Kasumi-1 (cell line): ENCODE measurements at regions not wholly inside any gene's neighbourhood (a gene's known extent, or its start where the extent isn't known, plus 50 kb on each side); places are given as distances from the start of the nearest gene placed in this dataset.
"Not testable (repeated sequence)": the region's sequence is repeated elsewhere in the genome, so short reads cannot be mapped to it uniquely, and the experiment has no call there.

Experiments used
- DNase-seq, 2 experiments: peaks; one replicate each; lab custom pipeline; 2025; lab: John Stamatoyannopoulos, UW

DNA sequence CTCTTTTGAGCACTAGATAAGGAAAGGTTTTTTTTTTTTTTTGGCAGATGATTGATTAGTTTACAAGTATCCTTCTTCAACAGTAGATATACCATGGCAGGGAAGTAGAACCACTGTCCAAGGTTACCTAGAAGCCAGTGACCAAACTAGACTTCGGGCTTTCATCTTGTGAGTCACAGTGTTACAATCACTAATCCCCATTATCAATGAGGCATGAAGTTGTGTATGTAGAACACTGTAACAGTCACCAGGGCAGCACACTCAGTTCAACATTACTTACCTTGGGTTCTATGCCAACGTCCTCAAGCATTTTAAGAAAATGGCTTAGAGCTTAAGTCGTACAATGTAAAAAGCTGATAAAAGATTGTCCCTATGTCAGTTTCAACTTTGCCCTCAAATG lies 430.9 kb downstream of the ETS1 start:
- DNase-seq = no peak

DNA sequence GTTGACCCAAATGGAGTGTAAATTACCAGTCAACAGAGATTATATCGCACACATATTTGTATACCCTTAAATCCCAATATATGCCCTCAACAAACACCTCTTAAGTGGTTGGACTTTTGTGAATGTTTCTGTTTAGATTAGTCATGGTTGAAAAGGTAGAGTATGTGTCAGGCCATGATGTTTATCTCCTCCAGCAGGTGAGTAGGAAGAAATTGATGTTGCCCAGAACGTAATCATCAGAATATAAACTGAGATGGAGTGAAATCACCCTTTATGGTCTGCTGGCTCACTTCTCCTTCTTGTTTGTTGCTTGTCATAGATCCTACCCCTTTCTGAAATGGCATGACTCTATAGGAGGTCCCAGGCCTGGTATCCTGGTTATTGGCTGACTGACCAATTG lies 431.8 kb downstream of the ETS1 start:
- no peak for DNase-seq

DNA sequence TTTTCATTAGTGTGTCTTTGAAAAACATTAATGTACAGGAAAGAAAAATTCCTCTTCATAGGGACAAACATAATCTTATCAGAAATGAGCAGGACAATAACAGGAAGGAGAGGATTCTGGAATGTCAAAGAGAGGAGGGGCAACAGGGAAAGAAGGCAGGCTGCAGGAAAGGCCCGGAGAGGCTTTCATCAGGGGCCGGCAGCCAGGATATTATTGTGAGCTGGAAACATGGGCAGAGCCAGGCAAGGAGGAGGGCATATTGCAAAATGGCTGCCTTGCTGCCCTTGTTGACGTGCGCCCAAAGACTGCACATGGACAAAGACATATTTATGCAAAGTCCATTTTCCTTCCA lies 433.7 kb downstream of the ETS1 start:
- DNase-seq = no peak

DNA sequence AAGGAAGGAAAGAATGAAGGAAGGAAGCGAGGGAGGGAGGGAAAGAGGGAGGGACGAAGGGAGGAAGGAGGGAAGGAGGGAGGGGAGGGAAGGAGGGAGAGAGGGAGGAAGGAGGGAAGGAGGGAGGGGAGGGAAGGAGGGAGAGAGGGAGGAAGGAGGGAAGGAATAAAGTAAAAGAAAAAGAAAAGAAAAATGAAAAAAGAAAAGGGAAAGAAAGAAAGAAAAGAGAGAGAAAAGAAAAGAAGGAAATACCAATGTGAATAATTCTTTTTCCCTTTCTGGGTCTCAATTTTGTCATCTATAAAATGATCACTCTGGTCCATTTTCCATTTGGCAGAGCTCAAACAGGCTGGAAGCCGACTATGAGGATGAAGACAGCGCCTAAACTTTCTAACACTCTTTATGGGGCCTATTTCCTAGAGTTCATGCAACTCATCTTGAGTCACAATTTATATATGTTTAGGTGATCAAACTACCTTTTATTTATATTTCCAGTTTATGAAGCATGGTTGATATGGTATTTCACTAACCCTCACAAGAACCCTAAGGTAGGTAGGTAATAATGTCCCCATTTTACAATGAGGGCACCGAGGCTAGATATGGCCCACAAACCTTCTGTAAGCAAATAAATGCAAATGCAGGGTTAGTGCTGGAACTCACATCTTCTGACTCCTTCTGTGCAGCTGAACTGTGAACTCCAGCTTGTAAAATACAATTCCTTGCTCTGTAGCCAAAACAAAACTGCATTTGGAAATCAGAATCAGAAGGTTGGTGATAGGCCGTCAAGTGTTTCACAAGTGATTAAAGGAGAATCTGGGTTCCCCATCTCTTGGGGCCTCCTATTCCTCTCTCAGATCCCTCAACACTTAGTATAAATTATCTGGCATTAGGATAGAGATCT lies 434.3 kb downstream of the ETS1 start:
- no peak for DNase-seq

DNA sequence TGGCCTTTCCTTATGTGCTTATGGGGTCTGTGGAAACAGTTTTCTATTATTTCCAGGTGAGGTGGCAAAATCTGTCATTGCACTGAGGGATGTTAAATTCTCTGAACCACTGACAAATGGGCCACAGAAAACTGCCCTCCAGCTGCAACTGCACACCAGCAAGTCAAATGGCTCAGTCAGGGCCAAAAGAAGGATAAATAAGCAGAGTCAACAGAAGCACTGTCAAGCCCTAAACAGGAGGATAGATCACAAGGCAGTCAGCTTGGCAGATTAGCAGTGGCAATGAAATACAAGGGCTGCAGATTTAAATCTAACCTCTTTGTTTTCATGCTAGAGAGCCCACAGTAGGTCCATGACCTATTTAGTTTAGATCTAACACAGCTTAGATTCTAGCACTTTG lies 435.6 kb downstream of the ETS1 start:
- DNase-seq = no peak

DNA sequence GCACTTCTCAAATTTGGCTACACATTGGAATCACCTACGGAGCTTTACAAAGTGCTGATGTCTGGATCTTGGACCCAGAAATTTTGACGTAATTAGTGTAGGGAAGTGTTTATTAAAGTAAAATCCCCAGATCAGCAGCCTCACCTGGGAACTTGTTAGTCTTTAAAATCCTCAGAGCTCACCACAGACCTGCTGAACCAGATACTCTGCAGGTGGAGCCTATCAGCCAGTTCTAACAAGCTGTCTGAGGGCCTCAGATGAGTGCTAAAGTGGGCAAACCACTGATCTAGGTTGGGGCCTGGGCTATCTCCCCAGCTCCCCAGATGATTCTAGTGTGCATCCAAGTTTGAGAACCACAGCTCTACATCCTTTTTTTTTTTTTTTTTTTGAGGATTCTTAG lies 436.0 kb downstream of the ETS1 start:
- DNase-seq = no peak

DNA sequence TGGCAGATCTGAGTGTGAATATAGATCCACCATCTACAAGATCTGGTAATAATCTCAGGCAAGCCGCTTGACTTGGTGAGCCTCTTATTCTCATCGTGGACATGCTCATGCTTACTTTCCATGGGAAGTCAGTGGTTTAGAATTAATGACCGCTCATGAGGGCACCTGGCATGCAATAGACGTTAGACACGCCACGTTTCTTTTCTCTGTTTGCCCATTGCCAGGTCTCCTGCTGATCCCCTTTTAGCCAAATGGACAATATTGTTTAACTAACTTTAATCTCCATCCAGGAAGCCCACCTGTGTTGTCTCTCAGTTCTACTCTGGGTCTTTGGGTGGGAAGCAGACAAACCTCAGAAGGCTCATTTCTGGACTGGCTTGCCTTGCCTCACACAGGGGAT lies 439.1 kb downstream of the ETS1 start:
- no peak for DNase-seq

DNA sequence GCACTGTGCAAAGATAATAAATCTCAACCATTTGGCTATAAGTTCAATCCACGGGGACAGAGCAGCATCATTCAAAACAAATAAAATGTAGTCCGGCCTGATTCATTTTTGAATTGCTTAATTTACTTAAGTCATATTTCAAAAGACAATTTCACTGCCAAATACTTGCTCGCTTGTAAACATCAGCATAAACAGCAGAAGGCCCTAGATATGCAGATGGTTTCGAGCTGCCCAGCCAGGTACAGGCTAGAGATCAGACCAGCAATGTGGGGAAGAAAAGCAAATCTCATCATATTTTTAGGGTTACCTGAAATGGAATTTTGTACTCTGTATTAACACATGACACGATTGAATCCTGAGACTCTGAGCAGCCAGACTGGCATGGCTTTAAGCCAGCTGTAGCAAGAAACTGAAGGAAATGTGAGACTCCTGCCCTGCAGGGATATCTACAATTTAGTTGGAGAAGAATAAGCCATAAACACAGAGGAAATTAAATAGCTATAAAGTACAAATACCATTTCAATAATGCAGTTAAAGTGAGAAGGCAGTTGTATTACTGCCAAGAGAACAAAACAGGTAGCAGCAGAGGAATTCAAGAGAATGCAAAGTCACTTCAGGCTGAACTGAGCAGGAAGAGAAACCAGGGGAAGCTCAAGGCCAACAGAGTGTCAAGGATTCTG lies 440.3 kb downstream of the ETS1 start:
- DNase-seq = no peak

DNA sequence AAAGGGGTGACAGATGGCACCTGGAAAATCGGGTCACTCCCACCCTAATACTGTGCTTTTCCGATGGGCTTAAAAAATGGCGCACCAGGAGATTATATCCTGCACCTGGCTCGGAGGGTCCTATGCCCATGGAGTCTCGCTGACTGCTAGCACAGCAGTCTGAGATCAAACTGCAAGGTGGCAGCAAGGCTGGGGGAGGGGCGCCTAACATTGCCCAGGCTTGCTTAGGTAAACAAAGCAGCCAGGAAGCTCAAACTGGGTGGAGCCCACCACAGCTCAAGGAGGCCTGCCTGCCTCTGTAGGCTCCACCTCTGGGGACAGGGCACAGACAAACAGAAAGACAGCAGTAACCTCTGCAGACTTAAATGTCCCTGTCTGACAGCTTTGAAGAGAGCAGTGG lies 447.1 kb downstream of the ETS1 start:
- DNase-seq = not testable (repeated sequence)

DNA sequence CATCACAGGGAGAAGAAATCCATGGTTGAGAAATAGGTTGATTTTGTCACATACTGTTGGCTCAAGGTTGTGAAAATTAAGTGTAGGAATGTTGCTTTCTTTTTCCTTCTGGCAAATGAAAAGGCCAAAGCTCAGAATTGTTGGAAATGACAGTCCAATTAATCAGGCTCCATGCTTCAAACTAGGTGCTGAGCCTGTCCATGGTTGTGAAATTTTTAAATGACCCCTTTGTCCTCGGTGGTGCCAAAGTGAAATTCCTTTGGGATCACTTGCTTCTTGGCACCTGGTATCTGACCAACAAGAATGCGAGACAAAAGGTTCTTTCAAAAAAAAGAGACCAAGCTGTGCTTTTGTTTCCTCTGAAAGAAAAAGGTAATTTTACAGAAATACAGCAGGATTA lies 451.9 kb downstream of the ETS1 start:
- no peak for DNase-seq

DNA sequence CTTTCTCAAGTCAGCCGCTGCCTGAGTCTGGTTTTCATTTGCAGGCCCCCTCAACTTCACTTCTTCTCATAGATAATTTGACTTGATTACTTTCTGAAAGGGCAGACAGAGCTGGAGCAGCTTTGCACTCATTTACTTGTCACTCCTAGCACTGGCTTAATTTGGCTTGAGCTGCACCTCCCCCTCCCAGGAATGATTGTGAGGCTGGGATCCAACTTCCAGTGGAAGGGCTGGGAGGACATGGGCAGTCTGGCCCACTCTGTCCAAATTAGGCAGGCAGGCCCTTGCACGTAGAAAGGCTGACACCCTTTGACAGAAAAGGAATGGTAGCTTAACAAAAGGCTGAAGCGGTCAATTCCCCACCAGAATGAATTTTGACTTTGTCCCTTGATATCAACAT lies 453.9 kb downstream of the ETS1 start:
- DNase-seq = no peak

DNA sequence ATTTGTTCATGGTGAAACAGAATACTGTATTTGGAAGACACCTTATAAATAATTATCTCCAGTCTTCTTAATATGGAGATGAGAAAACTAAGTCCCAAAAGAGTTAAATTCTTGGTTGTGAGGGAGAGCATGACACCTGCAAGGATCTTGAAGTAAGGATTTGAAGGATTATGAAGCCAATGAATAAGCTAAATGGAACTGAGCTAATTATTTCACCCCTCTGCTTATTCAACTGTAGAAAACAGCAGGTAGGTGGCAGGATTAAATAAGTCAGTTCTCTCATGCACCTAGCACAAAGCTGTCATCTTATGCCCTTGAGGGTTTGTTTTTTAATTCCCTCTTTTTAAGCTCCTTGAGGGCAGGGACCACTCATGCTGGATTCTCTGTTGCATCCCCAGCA lies 457.3 kb downstream of the ETS1 start:
- DNase-seq = no peak

DNA sequence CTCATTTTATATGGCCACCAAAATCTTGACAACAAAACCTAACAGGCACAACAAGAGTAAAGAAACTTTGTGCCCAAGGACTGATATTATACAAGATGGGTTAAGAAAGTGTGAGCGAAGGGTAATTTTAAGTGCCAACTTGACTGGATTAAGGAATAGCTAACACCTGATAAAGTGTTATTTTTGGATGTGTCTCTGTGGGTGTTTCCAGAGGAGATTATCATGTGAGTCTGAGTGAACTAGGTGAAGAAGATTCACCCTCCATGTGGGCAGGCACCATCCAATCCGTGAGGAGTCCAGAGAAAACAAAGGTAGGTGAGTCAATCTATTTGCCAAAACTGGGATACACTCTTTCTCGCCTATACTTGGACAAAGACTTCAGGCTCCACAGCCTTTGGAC lies 461.6 kb downstream of the ETS1 start:
- DNase-seq = no peak

DNA sequence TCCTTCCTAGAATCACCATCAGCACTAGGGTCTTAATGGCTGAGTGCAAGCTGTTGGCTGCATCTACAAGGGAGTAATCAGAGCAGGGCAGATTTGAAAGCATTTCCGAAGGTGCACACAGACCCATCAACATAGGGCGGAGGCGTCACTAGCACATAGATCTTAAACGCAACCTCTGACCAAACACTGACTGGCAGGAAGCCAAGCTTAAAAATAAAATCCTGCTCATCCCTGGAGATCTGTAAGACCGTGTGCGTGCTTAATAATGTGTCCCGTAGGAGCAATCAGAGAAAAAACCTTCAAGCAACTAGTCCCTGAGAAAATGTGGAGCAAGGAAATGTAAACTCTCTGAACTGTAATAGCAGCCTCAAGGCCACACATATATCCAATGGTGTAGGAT lies 470.5 kb downstream of the ETS1 start:
- no peak for DNase-seq

DNA sequence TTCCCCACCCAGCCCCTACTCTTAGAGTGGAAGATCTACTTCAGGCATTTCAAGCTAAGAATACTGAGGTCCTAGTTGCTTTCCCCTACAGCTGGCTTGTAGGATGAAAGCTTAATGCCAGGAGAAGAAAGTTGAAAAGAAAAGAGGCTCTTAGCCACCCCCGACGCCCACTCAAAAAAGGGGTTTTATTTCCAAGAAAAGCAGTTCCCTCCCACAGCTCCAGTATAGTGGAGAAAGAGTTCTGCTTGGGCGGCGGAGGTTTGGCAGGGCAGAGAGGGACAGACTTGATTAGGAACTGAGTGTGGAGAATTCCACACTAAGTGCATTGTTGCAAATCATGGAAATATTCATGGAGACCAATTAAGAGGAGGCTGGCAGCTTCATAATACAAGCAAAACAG lies 470.9 kb downstream of the ETS1 start:
- DNase-seq = no peak

DNA sequence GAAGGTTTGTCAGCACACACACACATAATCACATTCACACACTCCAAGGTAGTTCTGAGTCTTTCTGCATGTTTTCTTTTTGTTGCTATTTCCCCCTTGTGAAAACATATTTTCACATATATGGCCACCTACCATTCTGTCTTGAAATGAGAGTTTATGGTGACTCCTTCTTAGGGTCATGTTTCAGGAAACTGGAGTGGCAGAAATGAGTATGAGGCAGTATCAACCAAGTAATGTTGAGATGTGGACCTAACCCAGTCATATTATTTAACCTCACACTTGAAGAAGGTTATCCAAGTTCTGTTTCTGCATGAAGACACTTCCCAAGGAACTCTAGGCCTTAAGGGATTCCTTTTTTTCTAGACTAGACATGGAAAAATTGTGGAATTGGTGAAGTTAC lies 481.4 kb downstream of the ETS1 start:
- no peak for DNase-seq

DNA sequence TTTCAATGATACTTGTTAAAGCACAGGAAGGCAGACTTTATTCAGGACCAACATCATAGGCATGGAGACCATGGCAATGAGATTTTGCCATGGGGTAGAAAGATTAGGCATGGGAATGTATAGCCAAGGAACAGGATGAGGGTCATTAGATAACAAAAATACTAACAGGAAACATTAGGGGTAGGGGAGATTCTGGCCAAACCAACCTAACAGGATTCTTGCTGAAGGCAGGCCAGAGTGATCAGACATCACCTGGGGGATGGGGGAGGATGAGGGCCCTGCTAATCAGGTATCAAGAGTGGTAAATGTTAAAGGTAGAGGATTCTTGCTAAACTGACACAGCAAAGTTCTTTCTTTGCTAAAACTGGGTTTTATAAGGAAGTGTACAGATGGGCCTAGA lies 481.8 kb downstream of the ETS1 start:
- DNase-seq = no peak

DNA sequence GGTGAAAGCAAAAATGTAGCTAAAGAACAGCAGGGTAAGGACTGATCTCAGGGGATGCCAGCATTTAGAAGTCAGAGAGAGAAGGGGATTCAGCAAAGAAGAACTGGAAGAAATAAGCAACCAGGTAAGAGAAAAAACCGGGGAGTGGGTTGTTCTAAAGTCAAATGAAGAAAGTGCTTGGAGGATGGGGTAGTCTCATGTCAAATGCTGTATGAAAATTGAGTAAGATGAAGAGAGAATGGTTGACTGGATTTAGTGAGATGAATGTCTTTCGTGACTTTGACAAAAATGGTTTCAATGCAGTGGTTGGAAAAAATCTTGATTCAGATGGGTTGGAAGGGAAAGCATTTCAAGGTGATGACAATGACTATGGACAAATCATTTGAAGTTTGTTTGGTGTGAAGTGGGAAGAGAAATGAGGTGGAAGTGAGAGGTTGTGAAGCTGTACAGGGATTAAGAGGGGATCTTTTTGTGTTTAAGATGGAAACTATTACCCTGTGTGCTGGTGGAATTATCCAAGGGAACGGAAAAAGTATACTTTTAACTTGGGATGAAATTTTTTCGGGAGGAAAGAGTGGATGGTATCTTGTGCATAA lies 484.0 kb downstream of the ETS1 start:
- no peak for DNase-seq

DNA sequence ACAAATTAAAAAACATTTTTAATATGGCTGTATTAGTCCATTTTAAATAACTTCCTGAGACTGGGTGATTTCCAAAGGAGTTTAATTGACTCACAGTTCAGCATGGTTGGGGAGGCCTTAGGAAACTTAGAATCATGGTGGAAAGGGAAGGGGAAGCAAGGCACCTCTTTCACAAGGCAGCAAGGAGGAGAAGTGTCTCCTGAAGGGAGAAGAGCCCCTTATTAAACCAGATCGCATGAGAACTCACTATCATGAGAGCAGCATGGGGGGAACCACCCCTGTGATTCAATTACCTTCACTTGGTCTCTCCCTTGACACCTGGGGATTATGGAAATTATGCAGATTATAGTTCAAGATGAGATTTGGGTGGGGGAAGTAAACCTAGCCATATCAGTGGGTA lies 488.6 kb downstream of the ETS1 start:
- no peak for DNase-seq

DNA sequence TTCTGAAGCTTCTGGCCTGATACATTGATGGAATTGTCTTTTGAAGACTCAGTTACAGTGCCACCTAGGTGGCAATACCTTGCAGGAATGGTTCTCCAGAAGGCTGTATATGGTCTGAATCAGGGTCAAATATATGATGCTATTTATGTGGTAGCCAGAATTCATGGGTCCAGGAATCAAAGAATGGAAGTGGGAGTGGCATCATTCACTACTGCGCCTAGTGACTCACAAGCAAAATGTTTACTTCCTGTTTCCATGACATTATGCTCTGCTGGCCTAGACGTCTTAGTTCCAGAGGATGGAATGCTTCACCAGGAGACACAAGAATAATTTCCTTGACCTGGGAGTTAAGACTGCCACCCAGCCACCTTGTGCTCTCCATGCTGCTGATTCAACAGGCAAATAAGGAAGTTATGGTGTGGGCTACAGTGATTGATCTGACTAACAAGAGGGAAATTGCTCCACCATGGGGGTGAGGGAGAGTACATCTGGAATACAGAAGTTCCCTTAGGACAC lies 491.8 kb downstream of the ETS1 start:
- no peak for DNase-seq

DNA sequence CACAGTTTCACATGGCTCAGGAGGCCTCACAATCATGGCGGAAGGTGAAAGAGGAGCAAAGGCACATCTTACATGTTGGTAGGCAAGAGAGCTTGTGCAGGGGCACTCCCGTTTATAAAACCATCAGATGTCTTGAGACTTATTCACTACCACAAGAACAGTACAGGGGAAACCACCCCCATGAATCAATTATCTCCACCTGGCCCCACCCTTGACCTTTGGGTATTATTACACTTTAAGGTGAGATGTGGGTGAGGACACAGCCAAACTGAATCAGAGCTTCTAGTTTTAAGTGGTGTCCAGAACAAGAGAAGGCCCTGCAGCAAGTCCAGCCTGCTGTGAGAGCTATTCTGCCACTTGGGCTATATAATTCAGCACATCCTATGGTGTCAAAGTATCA lies 493.7 kb downstream of the ETS1 start:
- DNase-seq = no peak

DNA sequence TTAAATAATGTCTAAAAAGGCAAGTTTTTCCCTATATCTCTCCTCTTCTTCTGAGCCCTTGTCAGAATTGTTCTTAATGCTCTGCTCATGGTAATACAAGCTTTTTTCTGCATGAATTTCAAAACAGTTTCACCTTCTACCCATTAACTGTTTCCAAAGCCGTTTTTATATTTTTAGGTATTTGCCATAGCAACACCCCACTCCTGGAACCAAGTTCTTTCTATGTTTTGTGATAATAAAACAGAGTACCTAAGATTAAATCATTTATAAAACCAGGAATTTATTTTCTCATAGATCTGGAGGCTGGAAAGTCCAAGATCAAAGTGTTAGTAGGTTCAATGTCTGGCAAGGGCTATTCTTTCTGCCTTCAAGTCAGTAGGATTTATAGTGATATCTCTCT lies 497.4 kb downstream of the ETS1 start:
- no peak for DNase-seq

DNA sequence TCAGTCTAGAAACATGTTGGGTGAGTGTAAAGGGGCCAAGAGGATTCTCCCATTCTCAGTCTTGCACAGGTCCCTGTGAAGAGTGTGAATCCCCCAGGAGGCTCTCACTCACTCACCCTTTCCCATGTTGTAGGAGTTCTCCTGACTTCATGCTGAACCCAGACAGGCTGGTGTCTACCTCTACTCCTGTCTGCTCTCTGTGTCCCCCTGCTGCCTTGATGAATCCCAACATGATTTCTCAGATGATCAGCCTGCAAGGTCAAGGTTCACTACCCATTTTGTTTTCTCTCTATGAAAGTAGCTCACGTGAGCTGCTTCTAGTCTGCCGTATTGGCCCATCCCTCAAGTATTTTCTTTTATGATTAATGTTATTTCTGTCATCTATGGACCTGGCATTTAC lies 500.6 kb downstream of the ETS1 start:
- no peak for DNase-seq
